Muscle layer of duodenum (tissue), 2 donors: ENCODE measurements at regions not wholly inside any gene's neighbourhood (a gene's known extent, or its start where the extent isn't known, plus 50 kb on each side); places are given as distances from the start of the nearest gene placed in this dataset.
"Not testable (repeated sequence)": the region's sequence is repeated elsewhere in the genome, so short reads cannot be mapped to it uniquely, and the experiment has no call there.

Experiments
- H3K27ac ChIP-seq: one replicate; pipeline ENCODE4 v1.7.0; 2013; ENCODE audit warnings: mild to moderate bottlenecking, low read length
- H3K27me3 ChIP-seq: one replicate; pipeline ENCODE4 v1.7.0; 2013; ENCODE audit warnings: low read depth, mild to moderate bottlenecking, control low read depth, low read length
- H3K36me3 ChIP-seq, 2 donors: one replicate each; pipeline ENCODE4 v1.7.0; 2013; ENCODE audit warnings: low read length in 2 of 2, control low read depth in 1 of 2, mild to moderate bottlenecking in 1 of 2; ENCODE audit not compliant: insufficient read depth in 2 of 2, control insufficient read depth in 1 of 2
- H3K4me1 ChIP-seq, 2 donors: one replicate each; pipeline ENCODE4 v1.7.0; 2013; ENCODE audit warnings: low read length in 2 of 2, mild to moderate bottlenecking in 2 of 2, control low read depth in 1 of 2, moderate library complexity in 1 of 2; ENCODE audit not compliant: insufficient read depth in 2 of 2, control insufficient read depth in 1 of 2
- H3K4me3 ChIP-seq, 2 donors: one replicate each; pipeline ENCODE4 v1.7.0; 2013; ENCODE audit warnings: low read length in 2 of 2, low read depth in 1 of 2, mild to moderate bottlenecking in 1 of 2
- H3K9me3 ChIP-seq, 2 donors: one replicate each; pipeline ENCODE4 v1.7.0; 2013; ENCODE audit warnings: low read length in 2 of 2, control low read depth in 1 of 2, mild to moderate bottlenecking in 1 of 2; ENCODE audit not compliant: control insufficient read depth in 1 of 2
- donor health status: healthy.

DNA sequence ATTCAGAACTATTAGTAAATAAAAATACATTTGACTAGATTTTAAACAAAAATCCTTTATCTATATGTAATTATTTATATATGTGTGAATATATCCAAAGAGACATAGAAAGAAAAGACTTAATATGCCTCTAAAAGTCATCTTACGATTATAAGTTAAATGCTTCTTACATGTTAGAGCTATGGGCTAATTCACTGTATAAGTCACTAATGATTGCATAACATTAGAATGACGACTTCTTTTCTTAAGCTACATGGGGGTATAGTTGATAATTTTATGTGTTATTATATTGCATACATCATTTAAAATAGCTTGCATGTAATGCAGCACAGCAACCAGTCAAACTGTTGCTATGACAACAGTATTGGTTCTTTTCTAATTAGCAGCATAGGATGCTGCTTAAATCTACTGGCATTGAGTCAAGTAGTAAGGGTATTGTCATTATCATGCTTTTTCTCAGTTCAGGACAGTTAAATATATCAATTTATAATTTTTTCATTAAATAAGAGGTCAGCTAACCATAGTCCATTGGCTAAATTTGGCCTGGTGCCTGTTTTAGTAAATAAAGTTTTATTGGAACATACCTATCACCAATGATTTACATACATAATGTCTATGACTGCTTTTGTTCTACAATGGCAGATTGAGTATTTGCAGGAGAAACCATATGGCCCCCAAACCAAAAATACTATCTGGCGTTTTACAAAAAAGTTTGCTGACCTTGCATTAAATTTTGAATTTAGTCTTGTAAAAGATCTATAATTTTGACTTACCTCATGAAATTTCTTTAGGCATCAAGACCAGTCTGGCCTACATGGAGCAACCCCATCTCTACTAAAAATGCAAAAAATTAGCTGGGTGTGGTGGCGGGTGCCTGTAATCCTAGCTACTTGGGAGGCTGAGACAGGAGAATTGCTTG is 207.7 kb upstream of the ZSWIM2 start:
- no peaks in the 10 kb centered on the region for H3K36me3 ChIP-seq
- H3K9me3 ChIP-seq = no peaks in the 10 kb centered on the region
- H3K4me3 ChIP-seq = no peak overlapping the region
- no peak overlapping the region for H3K27ac ChIP-seq
- peaks cover 0 to 5% of the 10 kb centered on the region in 2 donors for H3K4me1 ChIP-seq
- no peaks in the 10 kb centered on the region for H3K27me3 ChIP-seq

DNA sequence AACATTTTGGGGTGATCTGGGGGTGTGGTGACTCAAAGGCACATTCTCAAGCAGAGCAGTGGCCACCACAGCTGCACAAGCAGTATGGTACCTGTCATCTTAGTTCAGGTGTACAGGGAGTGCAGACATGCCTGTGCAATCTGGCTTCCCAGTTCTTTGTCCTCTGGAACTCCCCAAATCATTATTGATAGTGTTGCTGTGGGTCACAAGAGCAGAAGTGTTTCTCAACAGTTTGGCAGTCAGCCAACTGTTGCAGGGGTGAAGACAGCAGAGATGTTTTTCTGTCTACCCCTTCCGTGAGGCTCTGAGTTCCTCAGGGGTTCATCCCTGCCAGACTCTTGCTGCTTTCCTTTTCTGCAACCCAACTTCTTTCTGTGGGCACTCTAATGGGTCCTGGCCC is 206.5 kb upstream of the ZSWIM2 start:
- no peaks in the 10 kb centered on the region for H3K9me3 ChIP-seq
- H3K4me1 ChIP-seq = peaks cover 0 to 5% of the 10 kb centered on the region in 2 donors
- H3K4me3 ChIP-seq = no peak overlapping the region
- H3K27me3 ChIP-seq = no peaks in the 10 kb centered on the region
- no peaks in the 10 kb centered on the region for H3K36me3 ChIP-seq
- no peak overlapping the region for H3K27ac ChIP-seq

DNA sequence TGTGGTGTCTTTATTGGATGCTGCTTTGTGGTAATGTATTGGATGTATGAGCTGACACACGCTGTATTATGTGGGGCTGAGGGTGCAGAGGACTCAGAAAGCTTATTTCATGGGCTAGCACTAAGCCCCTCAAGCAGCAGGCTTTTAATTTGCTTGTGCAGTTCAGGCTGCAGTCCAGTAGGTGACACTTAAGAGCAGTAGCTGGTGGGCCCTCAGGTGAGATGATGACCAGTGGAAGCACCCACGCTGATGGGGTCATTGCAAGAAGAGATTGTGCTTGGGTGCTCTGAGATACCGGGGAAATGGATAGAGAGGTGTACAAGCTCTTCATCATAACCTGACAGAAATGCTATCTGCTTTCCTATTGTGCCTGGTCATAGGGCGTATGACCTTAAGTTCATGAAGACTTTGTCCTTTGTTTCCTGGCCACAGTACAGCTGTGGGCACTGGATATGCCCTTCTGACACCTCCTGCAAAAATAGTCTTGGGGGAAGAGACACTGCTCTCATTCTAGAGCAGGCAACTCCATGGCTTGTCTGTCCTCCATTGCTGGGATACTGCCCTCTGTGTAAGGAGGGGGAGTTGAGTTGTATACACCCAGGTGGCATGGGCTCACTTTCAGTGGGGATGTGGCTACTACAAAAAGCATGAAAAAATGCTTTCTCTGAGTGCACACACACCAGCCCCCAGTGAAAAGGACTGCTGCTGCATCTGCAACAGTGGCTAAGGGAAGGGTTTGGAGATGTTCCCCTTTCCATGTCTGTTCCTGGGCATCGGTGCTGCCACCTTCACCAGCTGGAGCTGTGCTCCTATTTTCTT is 205.7 kb upstream of the ZSWIM2 start:
- Histone ChIP-seq H3K4me1 (peaks cover 0 to 5% of the 10 kb centered on the region in 2 donors), H3K4me3 (no peak overlapping the region), H3K36me3 (no peaks in the 10 kb centered on the region), H3K27me3 (no peaks in the 10 kb centered on the region), H3K27ac (no peak overlapping the region), H3K9me3 (no peaks in the 10 kb centered on the region)

DNA sequence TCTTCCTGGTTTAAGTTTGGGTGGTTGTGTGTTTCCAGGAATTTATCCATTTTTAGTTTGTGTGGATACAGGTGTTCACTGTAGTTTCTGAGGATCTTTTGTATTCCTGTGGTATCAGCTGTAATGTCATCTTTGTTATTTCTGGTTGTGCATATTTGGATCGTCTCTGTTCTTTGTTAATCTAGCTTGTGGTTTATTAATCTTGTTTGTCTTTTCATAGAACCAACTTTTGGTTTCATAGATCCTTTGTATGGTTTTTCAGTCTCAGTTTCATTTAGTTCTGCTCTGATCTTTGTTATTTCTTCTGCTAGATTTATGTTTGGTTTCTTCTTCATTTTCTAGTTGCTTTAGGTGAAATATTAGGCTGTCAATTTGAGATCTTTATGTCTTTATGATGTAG is 202.4 kb upstream of the ZSWIM2 start:
- no peaks in the 10 kb centered on the region for H3K9me3 ChIP-seq
- no peak overlapping the region for H3K27ac ChIP-seq
- H3K36me3 ChIP-seq = no peaks in the 10 kb centered on the region
- H3K4me3 ChIP-seq = no peak overlapping the region
- H3K4me1 ChIP-seq = peaks cover 0 to 5% of the 10 kb centered on the region in 2 donors
- no peaks in the 10 kb centered on the region for H3K27me3 ChIP-seq

DNA sequence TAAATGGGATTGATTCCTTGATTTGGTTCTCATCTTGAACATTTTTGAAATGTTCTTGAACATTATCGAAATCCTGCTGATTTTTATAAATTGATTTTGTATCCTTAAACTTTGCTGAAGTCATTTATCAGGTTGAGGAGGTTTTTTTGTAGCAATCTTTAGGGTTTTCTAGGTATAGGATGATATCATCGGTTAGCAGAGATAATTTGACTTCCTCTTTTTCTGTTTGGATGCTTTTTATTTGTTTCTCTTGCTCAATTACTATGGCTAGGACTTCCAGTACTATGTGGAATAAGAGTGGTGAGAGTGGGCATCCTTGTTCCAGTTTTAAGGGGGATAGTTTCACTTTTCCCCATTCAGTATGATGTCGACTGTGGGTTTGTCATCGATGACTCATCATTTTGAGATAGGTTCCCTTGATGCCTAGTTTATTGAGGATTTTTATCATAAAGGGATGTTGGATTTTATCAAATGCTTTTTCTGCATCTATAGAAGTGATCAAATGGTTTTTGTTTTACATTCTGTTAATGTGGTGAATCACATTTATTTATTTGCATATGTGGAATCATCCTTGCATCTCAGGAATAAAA is 201.5 kb upstream of the ZSWIM2 start:
- Histone ChIP-seq H3K27me3 (no peaks in the 10 kb centered on the region), H3K36me3 (no peaks in the 10 kb centered on the region), H3K4me1 (peaks cover 0 to 3% of the 10 kb centered on the region in 2 donors), H3K27ac (no peak overlapping the region), H3K9me3 (no peaks in the 10 kb centered on the region), H3K4me3 (no peak overlapping the region)

DNA sequence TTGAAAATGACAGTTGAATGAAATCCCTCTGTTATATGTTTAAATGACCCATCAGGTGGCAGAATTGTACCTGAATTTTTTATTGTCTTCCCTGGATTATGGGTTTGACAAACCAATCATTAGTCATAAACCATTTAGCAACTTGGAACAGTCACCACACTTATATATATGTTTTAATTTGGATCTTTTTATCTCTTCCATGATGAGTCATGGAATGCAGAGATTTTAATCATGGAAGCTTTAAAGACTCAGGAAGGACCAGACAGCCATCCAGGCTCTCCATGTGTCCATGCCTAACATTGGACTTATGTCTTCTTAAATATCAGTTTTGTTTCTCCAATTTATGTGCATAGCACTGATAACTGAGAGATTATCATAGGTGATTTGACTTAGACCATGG is 188.3 kb upstream of the ZSWIM2 start:
- no peaks in the 10 kb centered on the region for H3K27me3 ChIP-seq
- peaks cover 0 to 2% of the 10 kb centered on the region in 2 donors for H3K4me1 ChIP-seq

DNA sequence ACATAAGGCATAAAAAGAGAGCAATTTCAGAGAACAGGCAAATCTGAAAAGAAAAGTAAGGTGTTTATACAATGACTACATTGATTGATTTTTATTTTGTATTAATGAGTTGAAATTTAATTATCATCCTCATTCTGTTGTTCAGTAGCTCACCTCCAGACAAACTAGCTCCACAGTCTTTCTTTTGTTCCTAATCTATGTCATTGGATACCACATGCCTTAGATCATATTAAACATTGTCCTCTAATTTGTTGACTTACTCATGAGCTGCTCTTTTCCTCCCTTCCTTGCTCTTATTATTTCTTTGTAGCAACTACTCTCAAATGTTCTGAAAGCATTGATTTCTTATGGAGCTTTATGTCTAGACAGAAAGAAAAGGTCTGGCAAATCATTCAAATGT is 185.5 kb upstream of the ZSWIM2 start:
- Histone ChIP-seq H3K27ac (no peak overlapping the region), H3K4me1 (peaks cover 0 to 2% of the 10 kb centered on the region in 2 donors), H3K4me3 (no peak overlapping the region), H3K27me3 (no peaks in the 10 kb centered on the region), H3K36me3 (no peaks in the 10 kb centered on the region), H3K9me3 (no peaks in the 10 kb centered on the region)

More for the DNA sequence above, 188.3 kb upstream of the ZSWIM2 start:
- Histone ChIP-seq H3K4me3 (no peak overlapping the region), H3K27ac (no peak overlapping the region), H3K9me3 (peaks cover 0 to 3% of the 10 kb centered on the region in 2 donors), H3K36me3 (no peaks in the 10 kb centered on the region)

DNA sequence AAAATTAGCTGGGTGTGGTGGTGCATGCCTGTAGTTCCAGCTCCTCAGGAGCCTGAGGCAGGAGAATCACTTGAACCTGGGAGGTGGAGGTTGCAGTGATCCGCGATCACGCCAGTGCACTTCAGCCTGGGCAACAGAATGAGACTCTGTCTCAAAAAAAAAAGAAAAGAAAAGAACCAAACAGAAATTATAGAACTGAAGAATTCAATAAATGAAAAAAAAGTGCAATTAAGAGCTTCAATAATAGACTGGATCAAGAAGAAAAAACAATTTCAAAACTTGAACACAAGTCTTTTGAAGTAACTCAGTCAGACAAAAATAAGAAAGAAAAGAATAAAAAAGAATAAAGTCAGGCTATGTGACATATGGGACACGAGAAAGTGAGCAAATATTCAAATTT is 175.8 kb upstream of the ZSWIM2 start:
- Histone ChIP-seq H3K27ac (no peak overlapping the region), H3K4me3 (no peak overlapping the region), H3K27me3 (no peaks in the 10 kb centered on the region), H3K36me3 (no peaks in the 10 kb centered on the region), H3K9me3 (no peaks in the 10 kb centered on the region), H3K4me1 (no peaks in the 10 kb centered on the region)

DNA sequence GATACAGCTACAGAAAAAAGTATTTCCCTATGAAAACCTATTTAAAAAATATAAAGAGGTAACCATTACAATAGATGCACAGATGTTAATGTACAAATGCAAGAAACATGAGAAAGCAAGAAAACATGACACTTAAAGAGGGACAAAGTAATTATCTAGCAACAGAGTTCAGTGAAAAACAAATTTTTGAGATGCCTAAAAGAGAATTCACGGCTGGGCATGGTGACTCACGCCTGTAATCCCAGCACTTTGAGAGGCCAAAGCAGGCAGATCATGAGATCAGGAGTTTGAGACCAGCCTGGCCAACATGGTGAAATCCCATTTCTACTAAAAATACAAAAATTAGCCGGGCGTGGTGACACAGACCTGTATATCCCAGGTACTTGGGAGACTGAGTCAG is 175.0 kb upstream of the ZSWIM2 start:
- not testable (repeated sequence) for H3K36me3 ChIP-seq, H3K4me3 ChIP-seq, H3K27ac ChIP-seq, H3K4me1 ChIP-seq, H3K27me3 ChIP-seq, H3K9me3 ChIP-seq

DNA sequence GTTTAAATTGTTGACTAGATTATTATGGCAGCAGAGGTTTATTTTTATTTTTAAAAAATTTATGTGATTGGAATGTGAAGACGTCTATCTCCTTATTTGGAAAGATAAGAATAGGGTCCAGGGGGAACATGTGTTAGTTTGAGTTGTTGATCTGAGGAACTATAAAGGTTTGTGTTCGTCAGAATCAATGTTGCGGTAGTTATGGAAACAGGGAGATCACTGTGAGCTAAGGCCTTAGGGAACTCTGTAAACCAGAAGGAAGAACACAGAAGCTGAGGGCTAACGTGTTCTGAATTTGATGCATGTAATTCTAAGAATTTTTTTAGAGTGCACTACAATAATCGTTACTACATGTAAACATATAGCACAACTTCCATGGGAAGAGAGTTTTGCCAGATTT is 168.5 kb upstream of the ZSWIM2 start:
- no peaks in the 10 kb centered on the region for H3K36me3 ChIP-seq
- no peaks in the 10 kb centered on the region for H3K9me3 ChIP-seq
- no peak overlapping the region for H3K4me3 ChIP-seq
- no peaks in the 10 kb centered on the region for H3K27me3 ChIP-seq
- no peaks in the 10 kb centered on the region for H3K4me1 ChIP-seq
- H3K27ac ChIP-seq = no peak overlapping the region

DNA sequence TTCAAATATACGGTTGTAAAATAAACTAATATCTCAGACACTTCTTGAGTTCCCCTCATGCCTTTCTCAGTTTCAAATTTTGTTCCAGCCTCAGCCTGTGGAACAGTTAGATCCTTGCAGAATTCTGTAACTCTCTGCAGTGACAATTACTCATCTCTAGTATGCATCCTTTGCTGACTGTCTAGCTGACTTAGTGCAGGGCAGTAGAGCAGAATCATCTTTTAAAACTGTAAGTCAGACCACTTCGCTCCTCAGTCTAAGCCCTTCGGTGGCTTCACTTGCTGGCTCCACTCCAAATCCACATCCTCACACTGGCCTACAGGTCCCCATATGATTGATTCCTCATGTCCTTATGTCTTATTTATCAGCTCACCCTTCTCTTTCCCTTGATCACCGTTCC is 164.1 kb upstream of the ZSWIM2 start:
- Histone ChIP-seq H3K27ac (no peak overlapping the region), H3K9me3 (no peaks in the 10 kb centered on the region), H3K27me3 (no peaks in the 10 kb centered on the region), H3K4me3 (no peak overlapping the region), H3K36me3 (no peaks in the 10 kb centered on the region), H3K4me1 (no peaks in the 10 kb centered on the region)
